ENCODE measurements at regions not wholly inside any gene's neighbourhood (a gene's known extent, or its start where the extent isn't known, plus 50 kb on each side); places are given as distances from the start of the nearest gene placed in this dataset.

- Histone ChIP-seq H3K4me1 (ENCODE audit: control insufficient read depth in 2 of 2, insufficient read depth in 1 of 2, low read depth in 1 of 2, low read length in 2 of 2) (peaks cover 0 to 6% of the 10 kb centered on the region in 2 donors), H3K4me3 (ENCODE audit: low read length in 2 of 2) (no peak overlapping the region), H2BK12ac (ENCODE audit: low read length) (no peak overlapping the region), H4K8ac (ENCODE audit: low read depth, low read length) (no peak overlapping the region), H3K27ac (replicated peaks; ENCODE audit: low read length) (no peak overlapping the region), H3K4ac (ENCODE audit: low read length) (no peak overlapping the region), H3K36me3 (replicated peaks in 1 of 2; ENCODE audit: control insufficient read depth in 2 of 2, insufficient read depth in 2 of 2, low read length in 2 of 2) (no peaks in the 10 kb centered on the region), H2BK120ac (ENCODE audit: low read depth, low read length) (no peak overlapping the region), H3K4me2 (ENCODE audit: insufficient read depth, low read length, poor library complexity, severe bottlenecking) (no peak overlapping the region), H4K91ac (ENCODE audit: low read depth, low read length, poor library complexity) (no peak overlapping the region), H3K23ac (ENCODE audit: low read depth, low read length, poor library complexity) (no peak overlapping the region), H3K9me3 (replicated peaks in 1 of 2; ENCODE audit: control insufficient read depth in 2 of 2, insufficient read depth in 1 of 2, low read depth in 1 of 2, low read length in 2 of 2) (no peaks in the 10 kb centered on the region), H2BK5ac (ENCODE audit: low read length) (no peak overlapping the region), H3K9ac (ENCODE audit: low read depth, low read length, poor library complexity) (no peak overlapping the region), H2AK5ac (ENCODE audit: low read depth, low read length) (no peak overlapping the region), H3K18ac (ENCODE audit: low read length) (no peak overlapping the region), H3K79me1 (ENCODE audit: low read depth, low read length) (no peaks in the 10 kb centered on the region), H2BK15ac (ENCODE audit: low read length) (no peak overlapping the region), H2AFZ (ENCODE audit: low read length) (no peak overlapping the region), H3K27me3 (ENCODE audit: control insufficient read depth in 3 of 3, insufficient read depth in 3 of 3, low read depth in 1 of 3, low read length in 3 of 3) (peaks cover 0 to 2% (median 0%) of the 10 kb centered on the region in 3 experiments), H3K14ac (ENCODE audit: low read length) (no peak overlapping the region)
- DNase-seq (ENCODE audit: low spot score), result no peak
- WGBS, 2 donors (ENCODE audit: extremely low coverage in 2 of 2, insufficient read length in 2 of 2, insufficient replicate concordance in 1 of 2), result no CpG with 5 or more reads among the region's 3 CpGs
These were observed 248.1 kb downstream of the CDK5RAP2 start for GRCh38 chr9:120331913-120332312.

DNA sequence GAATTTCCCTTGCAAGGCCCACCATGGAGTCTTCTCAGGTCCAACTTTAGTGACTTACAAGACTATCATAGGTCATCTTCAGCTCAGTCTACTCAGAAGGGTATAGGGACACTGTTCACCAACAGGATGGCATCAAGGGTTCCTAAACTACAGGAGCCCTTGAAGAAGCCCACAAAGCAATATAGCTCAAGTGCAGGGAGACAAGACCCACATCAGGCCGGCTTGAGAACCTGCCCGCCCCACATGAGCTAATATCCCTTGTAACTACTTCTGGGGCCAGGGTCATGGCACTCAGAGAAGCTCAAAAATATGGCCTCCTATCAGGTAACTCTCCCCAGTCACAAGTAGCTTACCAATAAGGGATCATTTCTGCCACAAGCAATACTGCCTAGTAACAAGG is 249.9 kb downstream of the CDK5RAP2 start:
- H3K9ac ChIP-seq (ENCODE audit: low read depth, low read length, poor library complexity), result no peak overlapping the region
- no CpG with 5 or more reads among the region's 2 CpGs for WGBS, 2 donors (ENCODE audit: extremely low coverage in 2 of 2, insufficient read length in 2 of 2, insufficient replicate concordance in 1 of 2)
- H3K4me2 ChIP-seq (ENCODE audit: insufficient read depth, low read length, poor library complexity, severe bottlenecking), result no peak overlapping the region
- no peak overlapping the region for H2BK5ac ChIP-seq (ENCODE audit: low read length)
- H3K4ac ChIP-seq (ENCODE audit: low read length), result no peak overlapping the region
- H4K91ac ChIP-seq (ENCODE audit: low read depth, low read length, poor library complexity), result no peak overlapping the region
- H2AK5ac ChIP-seq (ENCODE audit: low read depth, low read length), result no peak overlapping the region
- no peak overlapping the region for H4K8ac ChIP-seq (ENCODE audit: low read depth, low read length)
- no peak overlapping the region for H3K23ac ChIP-seq (ENCODE audit: low read depth, low read length, poor library complexity)
- H3K27me3 ChIP-seq (ENCODE audit: control insufficient read depth in 3 of 3, insufficient read depth in 3 of 3, low read depth in 1 of 3, low read length in 3 of 3), result peaks cover 0 to 2% (median 0%) of the 10 kb centered on the region in 3 experiments
- no peak overlapping the region for H3K14ac ChIP-seq (ENCODE audit: low read length)
- H3K27ac ChIP-seq (replicated peaks; ENCODE audit: low read length), result no peak overlapping the region
- no peak overlapping the region for H3K4me3 ChIP-seq (ENCODE audit: low read length in 2 of 2)
- H3K79me1 ChIP-seq (ENCODE audit: low read depth, low read length), result no peaks in the 10 kb centered on the region
- peaks cover 0 to 2% of the 10 kb centered on the region in 2 donors for H3K9me3 ChIP-seq (replicated peaks in 1 of 2; ENCODE audit: control insufficient read depth in 2 of 2, insufficient read depth in 1 of 2, low read depth in 1 of 2, low read length in 2 of 2)
- peaks cover 0 to 4% of the 10 kb centered on the region in 2 donors for H3K4me1 ChIP-seq (ENCODE audit: control insufficient read depth in 2 of 2, insufficient read depth in 1 of 2, low read depth in 1 of 2, low read length in 2 of 2)
- DNase-seq (ENCODE audit: low spot score), result no peak
- no peak overlapping the region for H2BK15ac ChIP-seq (ENCODE audit: low read length)
- no peaks in the 10 kb centered on the region for H3K36me3 ChIP-seq (replicated peaks in 1 of 2; ENCODE audit: control insufficient read depth in 2 of 2, insufficient read depth in 2 of 2, low read length in 2 of 2)
- H2AFZ ChIP-seq (ENCODE audit: low read length), result no peak overlapping the region
- no peak overlapping the region for H2BK120ac ChIP-seq (ENCODE audit: low read depth, low read length)
- H3K18ac ChIP-seq (ENCODE audit: low read length), result no peak overlapping the region
- H2BK12ac ChIP-seq (ENCODE audit: low read length), result no peak overlapping the region

- no peak overlapping the region for H3K14ac ChIP-seq (ENCODE audit: low read length)
- no peaks in the 10 kb centered on the region for H3K79me1 ChIP-seq (ENCODE audit: low read depth, low read length)
- H3K23ac ChIP-seq (ENCODE audit: low read depth, low read length, poor library complexity), result no peak overlapping the region
- H3K36me3 ChIP-seq (replicated peaks in 1 of 2; ENCODE audit: control insufficient read depth in 2 of 2, insufficient read depth in 2 of 2, low read length in 2 of 2), result no peaks in the 10 kb centered on the region
- no peak for DNase-seq (ENCODE audit: low spot score)
- peaks cover 0 to 2% of the 10 kb centered on the region in 2 donors for H3K9me3 ChIP-seq (replicated peaks in 1 of 2; ENCODE audit: control insufficient read depth in 2 of 2, insufficient read depth in 1 of 2, low read depth in 1 of 2, low read length in 2 of 2)
- no peak overlapping the region for H3K4ac ChIP-seq (ENCODE audit: low read length)
- H3K9ac ChIP-seq (ENCODE audit: low read depth, low read length, poor library complexity), result no peak overlapping the region
- H4K8ac ChIP-seq (ENCODE audit: low read depth, low read length), result no peak overlapping the region
- no CpG with 5 or more reads among the region's 3 CpGs for WGBS, 2 donors (ENCODE audit: extremely low coverage in 2 of 2, insufficient read length in 2 of 2, insufficient replicate concordance in 1 of 2)
- no peak overlapping the region for H3K18ac ChIP-seq (ENCODE audit: low read length)
- H3K27me3 ChIP-seq (ENCODE audit: control insufficient read depth in 3 of 3, insufficient read depth in 3 of 3, low read depth in 1 of 3, low read length in 3 of 3), result peaks cover 0 to 2% (median 1%) of the 10 kb centered on the region in 3 experiments
- H3K4me3 ChIP-seq (ENCODE audit: low read length in 2 of 2), result no peak overlapping the region
- no peak overlapping the region for H3K27ac ChIP-seq (replicated peaks; ENCODE audit: low read length)
- H2BK5ac ChIP-seq (ENCODE audit: low read length), result no peak overlapping the region
- no peak overlapping the region for H2AFZ ChIP-seq (ENCODE audit: low read length)
- H3K4me1 ChIP-seq (ENCODE audit: control insufficient read depth in 2 of 2, insufficient read depth in 1 of 2, low read depth in 1 of 2, low read length in 2 of 2), result peaks cover 0 to 8% of the 10 kb centered on the region in 2 donors
- no peak overlapping the region for H2BK12ac ChIP-seq (ENCODE audit: low read length)
- H2BK15ac ChIP-seq (ENCODE audit: low read length), result no peak overlapping the region
- no peak overlapping the region for H2AK5ac ChIP-seq (ENCODE audit: low read depth, low read length)
- no peak overlapping the region for H3K4me2 ChIP-seq (ENCODE audit: insufficient read depth, low read length, poor library complexity, severe bottlenecking)
- H2BK120ac ChIP-seq (ENCODE audit: low read depth, low read length), result no peak overlapping the region
- no peak overlapping the region for H4K91ac ChIP-seq (ENCODE audit: low read depth, low read length, poor library complexity)
These were observed 252.6 kb downstream of the CDK5RAP2 start for GRCh38 chr9:120327322-120327721.

GRCh38 chr9:120326049-120326693 is 253.8 kb downstream of the CDK5RAP2 start:
- no peak overlapping the region for H3K27ac ChIP-seq (replicated peaks; ENCODE audit: low read length)

More at GRCh38 chr9:120326049-120326693, 253.8 kb downstream of the CDK5RAP2 start:
- DNase-seq (ENCODE audit: low spot score), result no peak
- Histone ChIP-seq H3K4me2 (ENCODE audit: insufficient read depth, low read length, poor library complexity, severe bottlenecking) (no peak overlapping the region), H3K4ac (ENCODE audit: low read length) (no peak overlapping the region), H3K23ac (ENCODE audit: low read depth, low read length, poor library complexity) (no peak overlapping the region), H2BK120ac (ENCODE audit: low read depth, low read length) (no peak overlapping the region), H3K27me3 (ENCODE audit: control insufficient read depth in 3 of 3, insufficient read depth in 3 of 3, low read depth in 1 of 3, low read length in 3 of 3) (peaks cover 0 to 1% (median 0%) of the 10 kb centered on the region in 3 experiments), H3K14ac (ENCODE audit: low read length) (no peak overlapping the region), H3K4me1 (ENCODE audit: control insufficient read depth in 2 of 2, insufficient read depth in 1 of 2, low read depth in 1 of 2, low read length in 2 of 2) (peaks cover 0 to 8% of the 10 kb centered on the region in 2 donors), H3K4me3 (ENCODE audit: low read length in 2 of 2) (no peak overlapping the region), H3K9me3 (replicated peaks in 1 of 2; ENCODE audit: control insufficient read depth in 2 of 2, insufficient read depth in 1 of 2, low read depth in 1 of 2, low read length in 2 of 2) (peaks cover 0 to 2% of the 10 kb centered on the region in 2 donors), H2AK5ac (ENCODE audit: low read depth, low read length) (no peak overlapping the region), H2AFZ (ENCODE audit: low read length) (no peak overlapping the region), H2BK12ac (ENCODE audit: low read length) (no peak overlapping the region), H4K8ac (ENCODE audit: low read depth, low read length) (no peak overlapping the region), H2BK5ac (ENCODE audit: low read length) (no peak overlapping the region), H3K79me1 (ENCODE audit: low read depth, low read length) (no peaks in the 10 kb centered on the region), H3K18ac (ENCODE audit: low read length) (no peak overlapping the region), H4K91ac (ENCODE audit: low read depth, low read length, poor library complexity) (no peak overlapping the region), H3K9ac (ENCODE audit: low read depth, low read length, poor library complexity) (no peak overlapping the region), H3K36me3 (replicated peaks in 1 of 2; ENCODE audit: control insufficient read depth in 2 of 2, insufficient read depth in 2 of 2, low read length in 2 of 2) (no peaks in the 10 kb centered on the region), H2BK15ac (ENCODE audit: low read length) (no peak overlapping the region)
- no CpG with 5 or more reads among the region's 4 CpGs for WGBS, 2 donors (ENCODE audit: extremely low coverage in 2 of 2, insufficient read length in 2 of 2, insufficient replicate concordance in 1 of 2)

Data from neuronal stem cell (in vitro differentiated cells).